ENCODE measurements at regions not wholly inside any gene's neighbourhood (a gene's known extent, or its start where the extent isn't known, plus 50 kb on each side); places are given as distances from the start of the nearest gene placed in this dataset.

- TF ChIP-seq CTCF (IDR thresholded peaks at IDR 0.05) = no peak
- TF ChIP-seq POLR2A (IDR thresholded peaks at IDR 0.05) = no peak
Observed at GRCh38 chr10:23914641-23915040, 294.3 kb upstream of the KIAA1217 start.

All from Peyer's patch (tissue), 4 donors.